Stimulated activated naive CD8-positive, alpha-beta T cell treated with anti-CD3 and anti-CD28 coated beads, Interleukin-15, Interleukin-2, amounts not matched to agents 100 ng/mL and 50 ng/mL, for 24 hours (primary cell): ENCODE measurements at regions not wholly inside any gene's neighbourhood (a gene's known extent, or its start where the extent isn't known, plus 50 kb on each side); places are given as distances from the start of the nearest gene placed in this dataset.
"Not testable (repeated sequence)": the region's sequence is repeated elsewhere in the genome, so short reads cannot be mapped to it uniquely, and the experiment has no call there.

ENCODE experiments used
- H3K27ac Mint-ChIP-seq: one replicate; pipeline ENCODE4 v1.8.0; 2021; ENCODE audit warnings: mild to moderate bottlenecking, mixed read lengths
- H3K27me3 Mint-ChIP-seq: one replicate; pipeline ENCODE4 v1.8.0; 2021; ENCODE audit warnings: mixed read lengths
- H3K36me3 Mint-ChIP-seq: one replicate; pipeline ENCODE4 v1.8.0; 2021; ENCODE audit warnings: low read depth, mixed read lengths
- H3K4me1 Mint-ChIP-seq: one replicate; pipeline ENCODE4 v1.8.0; 2021; ENCODE audit warnings: low read depth, mixed read lengths
- H3K4me3 Mint-ChIP-seq: one replicate; pipeline ENCODE4 v1.8.0; 2021; ENCODE audit warnings: mild to moderate bottlenecking, mixed read lengths
- H3K9me3 Mint-ChIP-seq: one replicate; pipeline ENCODE4 v1.8.0; 2021; ENCODE audit warnings: mixed read lengths

DNA sequence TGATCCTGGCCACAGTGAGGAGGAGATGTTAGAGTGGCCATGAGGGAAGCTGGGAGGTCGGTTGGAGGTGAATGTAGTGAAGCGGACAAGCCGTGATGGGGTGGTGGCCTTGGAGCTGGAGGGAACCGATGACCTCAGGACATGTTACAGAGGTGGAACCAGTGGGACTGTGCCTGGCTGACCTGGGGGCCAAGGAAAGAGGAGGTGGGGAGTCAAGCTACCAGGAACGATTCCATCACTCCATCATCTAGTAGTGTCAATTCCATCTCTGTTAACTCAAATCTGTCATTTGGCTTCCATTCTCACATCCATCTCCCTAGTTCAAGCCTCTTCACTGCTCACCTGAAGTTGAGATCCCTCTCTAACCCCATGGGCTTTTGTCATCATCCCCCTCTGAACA lies 102.4 kb upstream of the LYZL2 start:
- Mint-ChIP-seq H3K4me1 (peaks cover 14% of the 10 kb centered on the region), H3K27me3 (no peaks in the 10 kb centered on the region), H3K9me3 (no peaks in the 10 kb centered on the region), H3K36me3 (no peaks in the 10 kb centered on the region), H3K4me3 (no peak overlapping the region), H3K27ac (no peak overlapping the region)

DNA sequence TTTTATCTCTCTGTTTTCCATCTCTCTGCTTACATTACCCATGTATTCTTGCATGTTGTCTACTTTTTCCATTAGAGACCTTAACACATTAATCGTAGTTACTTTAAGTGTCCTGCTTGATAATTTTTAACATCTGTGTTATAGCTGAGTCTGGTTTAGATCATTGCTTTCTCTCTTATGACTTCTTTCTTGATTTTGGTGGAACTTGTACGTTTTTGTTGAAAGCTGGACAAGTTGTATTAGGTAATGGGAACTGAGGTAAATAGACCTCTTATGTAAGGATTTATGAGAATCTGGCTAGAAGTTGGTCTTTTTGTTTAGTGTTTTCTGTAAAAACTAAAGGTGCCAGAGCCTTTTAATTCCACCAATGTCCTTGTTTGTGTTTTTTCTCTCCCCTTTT lies 100.8 kb upstream of the LYZL2 start:
- Mint-ChIP-seq H3K27ac (no peak overlapping the region), H3K9me3 (no peaks in the 10 kb centered on the region), H3K4me1 (peaks cover 4% of the 10 kb centered on the region), H3K27me3 (peaks cover 5% of the 10 kb centered on the region), H3K4me3 (no peak overlapping the region), H3K36me3 (no peaks in the 10 kb centered on the region)

- Mint-ChIP-seq H3K27ac (no peak overlapping the region), H3K36me3 (no peaks in the 10 kb centered on the region), H3K9me3 (no peaks in the 10 kb centered on the region), H3K4me1 (no peaks in the 10 kb centered on the region), H3K4me3 (no peak overlapping the region), H3K27me3 (peaks cover 5% of the 10 kb centered on the region)
These were observed 99.2 kb upstream of the LYZL2 start for GRCh38 chr10:30728766-30729165.

- Mint-ChIP-seq H3K27ac (no peak overlapping the region), H3K36me3 (no peaks in the 10 kb centered on the region), H3K9me3 (no peaks in the 10 kb centered on the region), H3K4me1 (no peaks in the 10 kb centered on the region), H3K4me3 (no peak overlapping the region), H3K27me3 (peaks cover 5% of the 10 kb centered on the region)
These were observed 98.6 kb upstream of the LYZL2 start for GRCh38 chr10:30728127-30728526.

DNA sequence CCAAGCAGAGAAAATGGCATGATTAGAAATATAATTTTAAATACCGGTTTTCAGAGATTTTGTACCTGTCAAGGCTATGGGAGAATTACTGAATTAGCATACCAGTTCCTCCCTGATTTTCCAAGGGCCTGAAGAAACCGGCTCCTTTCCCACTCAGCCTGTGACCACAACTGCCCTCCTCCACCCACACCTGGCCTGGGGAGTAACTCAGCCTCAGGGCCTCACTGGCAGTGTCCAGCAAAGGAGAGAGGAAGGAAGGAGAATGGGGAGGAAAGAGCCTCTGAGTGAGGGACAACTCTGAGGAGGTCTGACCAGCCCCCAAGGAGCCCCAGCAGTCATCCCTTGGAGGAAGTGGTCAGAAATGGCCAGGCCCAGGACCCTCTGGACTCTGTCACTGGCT lies 98.0 kb upstream of the LYZL2 start:
- Mint-ChIP-seq H3K27me3 (peaks cover 5% of the 10 kb centered on the region), H3K4me3 (no peak overlapping the region), H3K36me3 (no peaks in the 10 kb centered on the region), H3K27ac (no peak overlapping the region), H3K4me1 (no peaks in the 10 kb centered on the region), H3K9me3 (no peaks in the 10 kb centered on the region)

DNA sequence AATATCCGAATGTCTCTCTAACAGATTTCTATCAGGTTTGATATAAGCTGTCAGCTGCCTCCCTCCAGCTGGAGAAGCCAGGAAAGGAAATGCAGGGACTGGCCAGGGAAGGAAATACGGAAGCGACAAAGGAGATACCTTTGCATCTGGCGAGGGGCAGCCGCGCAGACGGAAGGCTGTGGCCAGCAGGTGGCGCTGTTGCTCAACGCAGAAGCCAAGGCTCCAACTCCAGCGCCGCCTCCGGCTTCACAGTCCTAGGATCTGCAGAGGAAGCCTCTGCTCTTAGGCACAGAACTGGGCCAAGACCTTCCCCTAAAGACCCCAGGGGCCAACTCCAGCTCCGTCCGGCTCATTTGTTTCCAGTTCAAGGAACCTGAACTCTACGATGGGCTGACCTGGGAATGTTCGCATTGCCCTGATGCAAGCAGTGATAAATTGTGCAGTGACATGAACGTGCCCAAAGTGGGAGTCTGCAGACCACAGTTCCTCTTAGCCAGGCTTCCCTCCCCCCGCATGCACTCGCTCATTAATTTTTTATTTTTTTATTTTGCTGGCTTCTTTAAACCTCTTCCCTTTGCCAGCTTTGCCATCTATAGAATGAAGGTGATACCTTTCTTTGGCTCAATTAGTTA lies 97.3 kb upstream of the LYZL2 start:
- not testable (repeated sequence) for H3K9me3 Mint-ChIP-seq, H3K4me3 Mint-ChIP-seq, H3K36me3 Mint-ChIP-seq, H3K27ac Mint-ChIP-seq, H3K4me1 Mint-ChIP-seq, H3K27me3 Mint-ChIP-seq

GRCh38 chr10:30725661-30726060 lies 96.1 kb upstream of the LYZL2 start:
- peaks cover 5% of the 10 kb centered on the region for H3K27me3 Mint-ChIP-seq
- no peak overlapping the region for H3K4me3 Mint-ChIP-seq
- no peaks in the 10 kb centered on the region for H3K4me1 Mint-ChIP-seq
- no peaks in the 10 kb centered on the region for H3K9me3 Mint-ChIP-seq
- no peaks in the 10 kb centered on the region for H3K36me3 Mint-ChIP-seq
- no peak overlapping the region for H3K27ac Mint-ChIP-seq

- no peaks in the 10 kb centered on the region for H3K4me1 Mint-ChIP-seq
- no peak overlapping the region for H3K4me3 Mint-ChIP-seq
- no peak overlapping the region for H3K27ac Mint-ChIP-seq
- H3K9me3 Mint-ChIP-seq: no peaks in the 10 kb centered on the region
- H3K27me3 Mint-ChIP-seq: peaks cover 5% of the 10 kb centered on the region
- H3K36me3 Mint-ChIP-seq: no peaks in the 10 kb centered on the region
These were observed 94.7 kb upstream of the LYZL2 start for GRCh38 chr10:30724296-30724695.

DNA sequence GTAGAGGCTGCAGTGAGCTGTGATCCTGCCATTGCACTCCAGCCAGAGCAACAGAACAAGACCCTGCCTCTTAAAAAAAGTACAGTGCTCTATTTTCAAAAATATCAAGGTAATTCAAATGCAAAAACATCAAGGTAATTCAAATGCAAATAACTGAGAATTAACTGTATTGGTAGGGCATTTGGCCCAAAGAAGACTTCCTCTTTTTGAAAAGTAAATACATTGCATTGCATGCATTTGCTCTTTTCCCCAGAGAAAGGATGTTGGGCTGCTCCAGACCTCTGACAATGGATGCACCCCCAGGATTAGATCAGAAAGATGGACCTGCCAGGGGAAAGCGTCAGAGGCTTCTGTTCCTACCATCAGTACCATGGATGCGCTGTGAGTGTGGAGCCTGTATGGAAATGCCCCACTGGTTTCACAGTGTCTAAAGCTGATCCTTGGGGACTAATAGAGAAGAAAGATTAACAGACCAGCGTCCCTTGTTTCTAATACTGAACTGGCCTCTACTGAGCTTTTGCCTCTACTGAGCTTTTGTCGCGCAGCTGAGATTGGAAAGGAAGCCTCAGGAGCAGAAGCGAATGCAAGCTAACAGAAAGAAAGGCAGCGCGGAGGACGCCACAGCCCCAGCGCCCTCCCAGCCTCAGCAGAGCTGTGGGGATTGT lies 93.5 kb upstream of the LYZL2 start:
- no peak overlapping the region for H3K27ac Mint-ChIP-seq
- H3K27me3 Mint-ChIP-seq: peaks cover 5% of the 10 kb centered on the region
- no peaks in the 10 kb centered on the region for H3K9me3 Mint-ChIP-seq
- no peaks in the 10 kb centered on the region for H3K36me3 Mint-ChIP-seq
- H3K4me3 Mint-ChIP-seq: no peak overlapping the region
- no peaks in the 10 kb centered on the region for H3K4me1 Mint-ChIP-seq

DNA sequence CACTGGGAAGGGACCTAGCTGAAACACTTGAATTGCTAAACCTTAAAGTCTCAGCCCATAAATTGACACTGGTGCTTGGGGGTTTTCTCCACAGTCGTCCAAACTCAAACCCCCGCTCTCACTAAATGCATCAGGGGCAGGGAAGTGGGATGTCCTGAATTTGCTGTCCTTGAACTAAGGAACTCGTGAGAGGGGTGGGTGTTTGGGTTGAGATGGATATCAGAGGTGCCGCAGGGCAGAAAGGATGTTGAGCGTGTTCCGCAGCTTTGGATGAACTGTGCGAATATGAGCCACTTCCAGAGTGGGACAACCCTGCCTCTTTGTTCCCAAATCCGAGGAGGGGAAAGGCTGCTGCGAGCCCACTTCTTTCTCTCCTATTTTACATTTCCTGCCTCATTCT lies 90.3 kb upstream of the LYZL2 start:
- H3K4me3 Mint-ChIP-seq: no peak overlapping the region
- peaks cover under 1% of the 10 kb centered on the region for H3K36me3 Mint-ChIP-seq
- no peaks in the 10 kb centered on the region for H3K9me3 Mint-ChIP-seq
- H3K4me1 Mint-ChIP-seq: peaks cover 5% of the 10 kb centered on the region
- H3K27me3 Mint-ChIP-seq: no peaks in the 10 kb centered on the region
- H3K27ac Mint-ChIP-seq: no peak overlapping the region

DNA sequence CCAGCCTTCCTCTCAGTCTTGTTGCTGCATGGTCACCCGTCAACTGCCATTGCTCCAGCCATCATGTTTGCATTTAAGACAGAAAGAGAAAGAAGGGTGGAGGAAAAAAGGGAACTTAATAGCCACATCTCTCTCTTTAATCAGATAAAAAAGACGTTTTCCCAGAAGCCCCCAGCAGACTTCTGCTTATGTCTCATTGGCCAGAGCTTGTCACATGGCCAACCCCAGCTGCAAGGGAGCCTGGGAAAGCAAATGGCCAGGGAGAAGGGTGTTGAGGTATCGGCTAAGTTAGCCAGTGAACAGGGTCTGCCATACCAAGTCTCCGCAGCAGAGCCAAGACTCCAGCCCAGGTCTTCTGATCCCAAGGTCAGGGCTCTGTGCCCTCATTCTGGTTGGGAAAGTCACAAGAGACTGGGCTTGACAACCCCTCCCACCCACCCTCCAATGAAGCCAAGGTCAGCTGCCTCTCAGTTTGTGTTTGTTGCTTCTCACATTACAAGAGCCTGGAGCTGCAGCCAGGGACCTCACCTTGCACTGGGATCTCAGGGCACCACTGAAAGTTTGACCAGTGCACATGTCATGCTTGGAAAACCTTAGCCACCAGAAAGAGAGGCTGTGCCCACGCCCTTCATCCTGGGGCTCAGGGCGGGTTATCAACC lies 80.3 kb upstream of the LYZL2 start:
- Mint-ChIP-seq H3K27ac (peak overlapping the region; percentile 56), H3K4me3 (no peak overlapping the region), H3K4me1 (peaks cover 25% of the 10 kb centered on the region), H3K9me3 (peaks cover 7% of the 10 kb centered on the region), H3K36me3 (peaks cover 19% of the 10 kb centered on the region), H3K27me3 (no peaks in the 10 kb centered on the region)

DNA sequence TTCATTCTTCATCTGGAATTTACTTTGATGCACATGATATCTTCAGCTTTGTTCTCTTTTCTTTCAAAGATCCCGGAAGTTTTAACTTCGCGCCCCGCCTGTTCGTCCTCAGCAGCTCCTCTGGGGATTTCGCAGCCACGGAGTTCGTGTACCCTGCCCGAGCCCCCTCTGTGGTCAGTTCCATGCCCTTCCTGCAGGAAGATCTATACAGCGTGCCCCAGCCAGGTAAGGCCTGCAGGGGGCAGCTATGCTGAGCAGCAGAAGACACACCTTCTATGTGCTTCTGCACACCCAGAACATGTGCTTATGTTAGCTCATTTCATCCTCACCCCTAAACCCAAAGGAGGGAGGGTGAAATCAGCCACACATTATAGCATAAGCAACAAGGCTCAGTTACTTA lies 79.7 kb upstream of the LYZL2 start:
- peaks cover 13% of the 10 kb centered on the region for H3K36me3 Mint-ChIP-seq
- H3K27ac Mint-ChIP-seq: no peak overlapping the region
- no peak overlapping the region for H3K4me3 Mint-ChIP-seq
- peaks cover 7% of the 10 kb centered on the region for H3K9me3 Mint-ChIP-seq
- H3K4me1 Mint-ChIP-seq: peaks cover 28% of the 10 kb centered on the region
- no peaks in the 10 kb centered on the region for H3K27me3 Mint-ChIP-seq

DNA sequence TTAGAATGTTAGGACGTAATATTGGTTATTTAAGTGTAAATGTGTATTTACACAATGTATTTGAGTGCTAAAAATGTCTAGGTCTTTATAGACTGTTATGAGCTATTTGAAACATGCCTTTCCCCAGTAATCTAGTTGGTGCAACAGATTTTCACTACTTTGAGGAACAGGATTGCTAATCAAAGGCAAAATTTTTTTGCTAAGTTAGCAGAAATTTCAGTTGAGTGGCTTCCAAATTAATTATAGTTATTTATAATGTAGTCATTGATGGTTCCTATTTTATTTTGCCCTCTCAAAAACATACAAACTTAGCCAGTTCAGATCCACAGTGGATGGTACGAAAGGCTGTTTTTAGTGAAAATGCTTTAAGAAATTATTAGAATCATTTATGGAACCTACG lies 78.7 kb upstream of the LYZL2 start:
- peaks cover 4% of the 10 kb centered on the region for H3K9me3 Mint-ChIP-seq
- no peak overlapping the region for H3K27ac Mint-ChIP-seq
- H3K4me1 Mint-ChIP-seq: peaks cover 38% of the 10 kb centered on the region
- no peak overlapping the region for H3K4me3 Mint-ChIP-seq
- H3K27me3 Mint-ChIP-seq: no peaks in the 10 kb centered on the region
- peaks cover 3% of the 10 kb centered on the region for H3K36me3 Mint-ChIP-seq

- not testable (repeated sequence) for H3K27me3 Mint-ChIP-seq, H3K36me3 Mint-ChIP-seq, H3K9me3 Mint-ChIP-seq, H3K4me3 Mint-ChIP-seq
- H3K4me1 Mint-ChIP-seq: peaks cover 59% of the 10 kb centered on the region
- peak overlapping the region; percentile 65 for H3K27ac Mint-ChIP-seq
These were observed 76.6 kb upstream of the LYZL2 start for GRCh38 chr10:30706189-30706588.

DNA sequence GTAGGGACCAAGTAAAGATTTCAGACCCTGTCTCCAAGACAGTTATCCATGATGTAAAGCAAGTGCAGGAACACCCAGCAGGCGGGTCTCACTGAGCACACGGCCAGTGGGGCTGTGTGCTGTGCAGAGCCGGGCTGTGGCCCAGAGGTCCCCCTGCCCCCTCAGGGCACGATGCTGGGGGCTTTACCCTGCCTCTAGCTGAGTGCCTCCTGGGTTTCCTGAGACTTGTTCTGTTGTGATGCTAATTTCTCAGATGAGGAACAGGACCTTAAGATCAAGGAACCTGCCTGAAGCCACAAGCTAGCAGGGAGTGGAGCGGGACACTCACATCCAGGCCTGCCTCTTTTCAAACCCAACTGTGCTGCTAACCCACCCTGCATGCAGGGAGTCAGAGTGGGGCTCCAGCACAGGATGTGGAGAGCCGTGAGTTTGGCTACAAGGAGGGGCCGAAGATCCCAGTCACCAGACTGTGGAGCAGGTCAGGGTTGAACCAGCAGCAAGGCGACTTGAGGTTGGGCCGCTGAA lies 76.1 kb upstream of the LYZL2 start:
- Mint-ChIP-seq H3K36me3 (peaks cover 3% of the 10 kb centered on the region), H3K4me1 (peaks cover 64% of the 10 kb centered on the region), H3K27ac (peak overlapping the region; percentile 95), H3K9me3 (no peaks in the 10 kb centered on the region), H3K27me3 (no peaks in the 10 kb centered on the region), H3K4me3 (peak overlapping the region; percentile 87)
